HG02610 (cell line): ENCODE measurements at regions not wholly inside any gene's neighbourhood (a gene's known extent, or its start where the extent isn't known, plus 50 kb on each side); places are given as distances from the start of the nearest gene placed in this dataset.

ENCODE experiments used
- ATAC-seq: cut with Tn5 transposase; IDR thresholded peaks from one replicate; pipeline ENCODE4 v1.9.1; 2021; ENCODE audit warnings: mild to moderate bottlenecking, moderate library complexity; ENCODE audit not compliant: unreplicated experiment

- ATAC-seq = no peak
These were observed 1570.6 kb upstream of the GOT2 start for GRCh38 chr16:60304720-60305119.

DNA sequence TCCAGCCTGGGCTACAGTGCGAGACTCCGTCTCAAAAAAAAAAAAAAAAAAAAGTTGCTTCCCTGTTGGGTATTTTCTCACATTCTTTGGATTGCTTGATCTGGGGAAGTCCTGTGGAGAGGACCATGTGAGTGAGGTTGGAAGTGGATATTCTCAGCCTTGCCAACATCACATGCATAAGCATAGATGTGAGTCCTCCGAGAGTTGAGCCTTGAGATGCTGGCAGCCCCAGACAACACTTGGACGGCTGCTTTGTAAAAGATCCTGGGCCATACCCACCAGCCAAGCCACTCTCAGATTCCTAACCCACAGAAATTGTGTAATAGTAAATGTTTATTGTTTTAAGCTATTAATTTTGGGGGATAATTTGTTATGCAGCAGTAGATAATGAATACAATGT is 1570.0 kb upstream of the GOT2 start:
- no peak for ATAC-seq

DNA sequence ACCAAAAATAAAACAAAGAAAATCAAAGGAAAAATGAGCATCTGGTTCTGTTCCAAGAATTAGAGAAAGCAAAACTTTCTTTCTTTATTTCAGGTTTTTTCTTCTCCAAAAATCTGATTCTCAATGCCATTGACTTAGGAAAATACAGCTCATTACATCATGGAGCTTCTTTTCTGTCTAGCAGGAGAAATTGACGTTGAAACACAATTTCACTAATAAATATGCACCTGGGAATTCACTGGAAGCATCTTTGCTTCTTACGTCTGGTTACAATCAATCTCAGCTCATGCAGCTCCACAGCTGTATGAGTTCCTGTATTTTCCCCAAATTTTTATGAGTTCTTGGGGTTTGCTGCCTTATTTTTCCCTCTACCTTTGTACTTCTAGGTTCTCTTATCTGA is 1568.6 kb upstream of the GOT2 start:
- ATAC-seq = no peak

- ATAC-seq = no peak
These were observed 1568.1 kb upstream of the GOT2 start for GRCh38 chr16:60302261-60302660.

- ATAC-seq = no peak
These were observed 1565.2 kb upstream of the GOT2 start for GRCh38 chr16:60299241-60299776.

GRCh38 chr16:60295451-60295850 is 1561.3 kb upstream of the GOT2 start:
- no peak for ATAC-seq

DNA sequence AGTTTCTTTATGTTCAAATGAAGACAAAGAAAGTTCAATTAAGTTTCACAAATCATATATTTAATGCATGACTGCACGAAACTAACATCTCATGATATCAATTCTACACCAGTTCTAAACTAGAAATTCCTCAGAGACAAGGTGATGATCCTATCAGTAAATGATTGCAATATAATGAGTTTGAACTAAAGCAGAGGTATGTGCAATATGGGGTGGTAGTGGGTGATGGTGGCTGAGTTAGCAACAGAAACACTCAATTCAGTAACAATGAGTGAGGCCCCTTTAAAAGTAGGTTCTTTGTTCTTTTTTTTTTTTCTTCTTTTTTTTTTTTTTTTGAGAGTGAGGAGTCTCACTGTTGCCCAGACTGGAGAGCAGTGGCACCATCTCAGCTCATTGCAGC is 1551.7 kb upstream of the GOT2 start:
- ATAC-seq = no peak

GRCh38 chr16:60279061-60279665 is 1545.0 kb upstream of the GOT2 start:
- ATAC-seq = no peak

- no peak for ATAC-seq
These were observed 1540.4 kb upstream of the GOT2 start for GRCh38 chr16:60274431-60275019.

- no peak for ATAC-seq
These were observed 1537.7 kb upstream of the GOT2 start for GRCh38 chr16:60271781-60272180.

DNA sequence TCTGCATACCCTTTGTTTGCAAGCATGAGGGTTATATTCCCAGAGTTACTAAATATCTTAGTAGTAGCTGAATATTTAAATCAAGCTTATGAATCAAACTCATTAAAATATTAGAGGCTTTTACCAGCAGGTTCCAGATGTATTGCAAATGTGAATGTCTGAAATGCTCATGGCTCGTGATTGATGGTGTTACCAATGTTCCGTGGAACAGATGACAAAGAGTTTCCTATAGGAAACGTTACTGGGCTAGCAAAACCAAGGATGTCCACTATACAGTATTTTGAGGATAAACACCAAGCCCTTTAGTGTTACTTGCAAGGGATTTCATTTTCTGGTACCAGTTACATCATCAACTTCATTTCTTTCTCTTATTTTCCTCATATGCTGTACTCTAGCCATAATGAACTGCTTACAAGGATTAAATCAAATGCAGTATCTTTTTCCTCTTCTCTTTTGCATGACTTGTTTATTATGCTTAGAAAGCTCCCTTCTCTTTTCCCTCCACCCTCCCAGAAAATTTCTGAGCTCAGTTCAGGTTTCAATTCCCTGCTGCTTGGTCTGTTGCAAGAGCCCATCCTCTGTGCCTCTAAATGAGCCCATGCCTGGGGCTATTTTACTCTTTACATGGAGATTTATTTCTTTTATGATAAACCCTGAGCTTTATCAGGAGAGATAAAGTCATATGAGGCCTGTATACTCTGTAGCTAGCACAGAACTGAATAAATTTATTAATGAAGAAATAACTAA is 1537.1 kb upstream of the GOT2 start:
- no peak for ATAC-seq

GRCh38 chr16:60261425-60261824 is 1527.3 kb upstream of the GOT2 start:
- no peak for ATAC-seq

DNA sequence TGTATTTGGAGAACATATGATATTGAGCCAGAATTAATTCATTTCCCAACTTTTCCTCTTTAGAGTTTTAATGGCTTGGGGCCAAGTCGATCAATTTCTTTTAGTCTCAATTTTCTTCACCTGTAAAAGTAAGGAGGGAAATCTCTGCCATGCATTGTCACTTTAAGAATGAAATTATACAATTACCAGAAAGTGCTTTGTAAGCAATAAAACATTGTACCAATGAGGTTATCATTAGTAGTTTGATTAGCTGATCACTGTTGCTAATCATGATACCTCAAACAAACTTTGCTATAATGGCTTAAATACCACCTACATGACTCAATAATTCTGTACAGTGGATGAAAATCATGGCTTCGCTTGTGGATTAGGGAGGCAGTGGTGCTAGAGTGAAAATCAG is 1525.8 kb upstream of the GOT2 start:
- ATAC-seq = no peak

- ATAC-seq = no peak
These were observed 1512.0 kb upstream of the GOT2 start for GRCh38 chr16:60246086-60246485.

DNA sequence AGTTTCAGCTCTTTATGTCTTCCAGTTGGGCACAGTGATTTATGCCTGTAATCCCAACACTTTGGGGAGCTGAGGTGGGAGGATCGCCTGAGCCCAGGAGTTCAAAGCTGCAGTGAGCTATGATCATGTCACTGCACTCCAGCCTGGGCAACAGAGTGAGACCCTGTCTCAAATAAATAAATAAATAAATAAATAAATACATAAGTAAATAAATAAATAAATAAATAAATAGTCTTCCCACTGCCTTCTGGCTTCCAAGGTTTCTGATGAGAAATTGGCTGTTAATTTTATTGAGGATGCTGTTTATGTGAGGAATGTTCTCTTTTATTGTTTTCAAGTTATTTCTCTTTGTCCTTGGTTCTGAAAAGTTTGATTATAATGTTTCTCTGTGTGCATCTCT is 1507.6 kb upstream of the GOT2 start:
- ATAC-seq = no peak

DNA sequence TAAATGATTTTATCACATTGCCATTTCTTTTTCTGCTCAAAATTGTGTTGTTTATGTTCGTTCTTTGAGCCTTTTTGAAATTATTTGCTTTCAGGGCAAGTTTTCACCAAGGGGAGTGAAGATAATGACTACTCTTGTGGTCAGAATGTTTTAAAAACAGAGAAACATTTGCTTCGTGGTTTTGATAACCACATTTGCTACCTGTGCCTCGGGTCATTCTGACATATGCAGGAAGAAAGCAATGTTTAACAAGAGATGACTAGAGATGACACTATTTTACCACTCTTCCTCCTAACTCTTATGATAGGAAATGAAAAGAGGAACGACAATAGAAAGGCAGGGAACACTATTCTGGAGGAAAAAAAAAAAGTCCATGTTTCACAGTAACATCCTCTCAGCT is 1496.5 kb upstream of the GOT2 start:
- ATAC-seq = no peak

DNA sequence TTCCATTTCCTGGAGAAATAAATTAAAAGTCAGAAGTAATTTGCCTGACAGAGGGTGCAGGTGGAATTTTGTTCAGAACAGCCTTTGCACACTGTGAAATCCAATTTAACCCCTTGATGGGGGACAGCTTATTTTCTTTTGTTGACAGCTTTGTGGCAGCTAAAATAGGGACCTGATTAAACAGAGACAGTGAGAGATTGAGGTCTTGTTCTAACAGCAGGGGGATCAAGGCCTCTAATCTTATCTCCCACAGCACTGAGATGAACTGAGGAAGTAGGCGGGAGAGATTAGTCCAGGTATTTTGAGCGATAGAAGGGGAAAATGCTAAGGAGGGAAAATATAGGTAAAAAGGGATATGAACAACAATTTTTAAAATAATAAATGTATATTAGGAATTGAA is 1491.4 kb upstream of the GOT2 start:
- ATAC-seq = no peak

DNA sequence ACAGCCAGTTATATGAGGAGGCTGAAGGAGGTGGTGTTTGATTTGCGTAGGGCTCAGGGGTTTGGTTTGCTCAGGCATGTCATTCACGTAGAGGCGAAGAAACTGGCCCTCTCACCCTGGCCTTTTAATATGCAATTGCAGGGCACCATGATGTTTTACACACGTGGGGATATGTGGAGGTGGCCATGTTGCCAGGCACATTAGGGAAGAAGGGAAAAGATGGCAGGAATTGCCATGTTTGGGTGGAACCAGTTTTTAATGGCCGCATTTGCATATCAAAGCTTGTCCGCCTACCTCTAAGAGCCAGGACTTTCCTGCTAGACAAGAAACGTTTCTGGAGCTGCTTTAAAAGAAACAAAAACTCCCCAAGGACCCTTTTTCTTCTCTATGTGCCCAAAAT is 1483.7 kb upstream of the GOT2 start:
- no peak for ATAC-seq

GRCh38 chr16:60214311-60214710 is 1480.2 kb upstream of the GOT2 start:
- ATAC-seq = no peak

DNA sequence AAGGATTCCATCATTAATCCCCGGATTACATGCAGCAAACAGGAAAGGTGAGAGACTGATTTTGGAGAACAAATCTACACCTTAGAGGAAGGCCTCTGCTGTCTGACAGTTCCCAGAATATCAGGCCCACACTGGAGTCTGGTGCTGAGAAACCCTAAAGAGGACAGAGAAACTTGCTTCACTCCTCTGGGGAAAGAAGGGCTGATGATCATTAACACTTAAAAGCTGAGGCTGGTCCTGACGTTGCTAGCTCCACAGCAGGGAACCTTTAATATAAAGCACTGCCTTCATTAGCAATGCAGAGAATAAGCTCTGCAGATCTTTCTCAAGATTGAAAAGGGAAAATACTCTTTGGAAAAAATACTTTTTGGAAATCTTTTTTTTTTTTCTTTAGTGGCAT is 1472.4 kb upstream of the GOT2 start:
- ATAC-seq = no peak

DNA sequence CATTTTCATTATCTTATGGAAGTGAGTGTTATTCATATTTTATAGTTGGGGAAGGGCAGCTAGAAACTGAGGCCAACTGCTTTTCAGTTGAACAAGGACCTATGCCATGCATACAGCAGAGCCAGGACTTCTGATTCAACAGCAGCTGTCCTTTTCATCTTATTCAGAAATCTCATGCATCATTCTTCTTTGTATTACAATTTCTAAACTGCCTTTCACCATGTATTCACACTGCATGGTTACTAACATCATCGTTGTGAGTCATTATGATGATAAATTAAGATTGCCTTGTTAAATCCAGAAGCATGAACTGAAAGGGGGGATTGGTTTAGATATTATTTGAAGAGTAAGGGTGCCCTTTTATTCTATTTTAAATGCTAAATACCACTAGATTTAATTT is 1470.1 kb upstream of the GOT2 start:
- ATAC-seq = no peak

GRCh38 chr16:60203525-60204124 is 1469.5 kb upstream of the GOT2 start:
- no peak for ATAC-seq
